ENCODE measurements at regions not wholly inside any gene's neighbourhood (a gene's known extent, or its start where the extent isn't known, plus 50 kb on each side); places are given as distances from the start of the nearest gene placed in this dataset.

GRCh38 chr12:33323823-33324222 lies 115.8 kb downstream of the SYT10 start:
- no peak for TF ChIP-seq CTCF (IDR thresholded peaks at IDR 0.05; ENCODE audit: borderline replicate concordance)
- no peak overlapping the region for H3K27ac ChIP-seq (replicated peaks)
- no peak for DNase-seq
- H3K4me1 ChIP-seq: no peaks in the 10 kb centered on the region
- intact Hi-C loops (cut with micrococcal nuclease): no loop called here
- no peak overlapping the region for H3K4me3 ChIP-seq
- no peaks in the 10 kb centered on the region for H3K9me3 ChIP-seq (replicated peaks)
- H3K36me3 ChIP-seq: no peaks in the 10 kb centered on the region
- H3K27me3 ChIP-seq (ENCODE audit: low read depth): no peaks in the 10 kb centered on the region

GRCh38 chr12:33322519-33322918 lies 117.1 kb downstream of the SYT10 start:
- intact Hi-C loops (cut with micrococcal nuclease): no loop called here
- Histone ChIP-seq H3K4me1 (no peaks in the 10 kb centered on the region), H3K9me3 (replicated peaks) (no peaks in the 10 kb centered on the region), H3K36me3 (no peaks in the 10 kb centered on the region), H3K27me3 (ENCODE audit: low read depth) (no peaks in the 10 kb centered on the region), H3K27ac (replicated peaks) (no peak overlapping the region), H3K4me3 (no peak overlapping the region)
- no peak for TF ChIP-seq CTCF (IDR thresholded peaks at IDR 0.05; ENCODE audit: borderline replicate concordance)
- no peak for DNase-seq

- Histone ChIP-seq H3K36me3 (no peaks in the 10 kb centered on the region), H3K4me1 (no peaks in the 10 kb centered on the region), H3K4me3 (no peak overlapping the region), H3K27ac (replicated peaks) (no peak overlapping the region), H3K9me3 (replicated peaks) (no peaks in the 10 kb centered on the region), H3K27me3 (ENCODE audit: low read depth) (no peaks in the 10 kb centered on the region)
- no peak for DNase-seq
- intact Hi-C loops (cut with micrococcal nuclease): no loop called here
- TF ChIP-seq CTCF (IDR thresholded peaks at IDR 0.05; ENCODE audit: borderline replicate concordance): no peak
These were observed 121.9 kb downstream of the SYT10 start for GRCh38 chr12:33317746-33318145.

GRCh38 chr12:33314223-33314622 lies 125.4 kb downstream of the SYT10 start:
- no peak overlapping the region for H3K4me3 ChIP-seq
- intact Hi-C loops (cut with micrococcal nuclease): no loop called here
- H3K27me3 ChIP-seq (ENCODE audit: low read depth): peaks cover 4% of the 10 kb centered on the region
- no peaks in the 10 kb centered on the region for H3K9me3 ChIP-seq (replicated peaks)
- H3K4me1 ChIP-seq: no peaks in the 10 kb centered on the region
- TF ChIP-seq CTCF (IDR thresholded peaks at IDR 0.05; ENCODE audit: borderline replicate concordance): no peak
- DNase-seq: no peak
- H3K27ac ChIP-seq (replicated peaks): no peak overlapping the region
- no peaks in the 10 kb centered on the region for H3K36me3 ChIP-seq

- intact Hi-C loops (cut with micrococcal nuclease): no loop called here
- no peaks in the 10 kb centered on the region for H3K4me1 ChIP-seq
- peaks cover 4% of the 10 kb centered on the region for H3K27me3 ChIP-seq (ENCODE audit: low read depth)
- no peak overlapping the region for H3K4me3 ChIP-seq
- H3K36me3 ChIP-seq: no peaks in the 10 kb centered on the region
- no peak overlapping the region for H3K27ac ChIP-seq (replicated peaks)
- no peak for TF ChIP-seq CTCF (IDR thresholded peaks at IDR 0.05; ENCODE audit: borderline replicate concordance)
- H3K9me3 ChIP-seq (replicated peaks): no peaks in the 10 kb centered on the region
- no peak for DNase-seq
These were observed 126.1 kb downstream of the SYT10 start for GRCh38 chr12:33313476-33313875.

- no peak for TF ChIP-seq CTCF (IDR thresholded peaks at IDR 0.05; ENCODE audit: borderline replicate concordance)
- no peak overlapping the region for H3K27ac ChIP-seq (replicated peaks)
- no peaks in the 10 kb centered on the region for H3K36me3 ChIP-seq
- no peaks in the 10 kb centered on the region for H3K4me1 ChIP-seq
- intact Hi-C loops (cut with micrococcal nuclease): no loop called here
- no peaks in the 10 kb centered on the region for H3K9me3 ChIP-seq (replicated peaks)
- no peak overlapping the region for H3K4me3 ChIP-seq
- peaks cover 4% of the 10 kb centered on the region for H3K27me3 ChIP-seq (ENCODE audit: low read depth)
- no peak for DNase-seq
These were observed 129.1 kb downstream of the SYT10 start for GRCh38 chr12:33310471-33310870.
